GM18907 (cell line): ENCODE measurements at regions not wholly inside any gene's neighbourhood (a gene's known extent, or its start where the extent isn't known, plus 50 kb on each side); places are given as distances from the start of the nearest gene placed in this dataset.

Source experiments
- ATAC-seq: cut with Tn5 transposase; IDR thresholded peaks from one replicate; pipeline ENCODE4 v1.9.1; 2021; ENCODE audit warnings: mild to moderate bottlenecking, moderate library complexity; ENCODE audit not compliant: unreplicated experiment

DNA sequence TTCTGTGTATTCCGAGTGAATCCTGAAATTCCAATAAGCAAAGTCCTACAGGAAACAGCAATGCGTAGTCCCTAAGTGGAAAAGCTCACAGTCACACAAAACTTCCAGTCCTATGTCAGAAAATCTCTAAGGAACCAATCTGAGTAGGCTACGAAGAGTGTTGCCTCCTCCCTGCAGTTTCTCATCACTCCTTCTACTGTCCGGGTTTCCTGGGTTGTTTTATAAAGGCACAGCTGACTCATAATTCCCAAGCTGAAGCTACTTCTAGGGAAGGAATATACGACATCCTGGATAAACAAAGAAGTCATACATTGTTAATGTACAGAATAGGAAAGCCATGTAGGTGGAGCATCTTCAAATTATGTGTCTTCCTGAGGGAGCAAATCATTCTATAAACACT is 65.7 kb upstream of the RGMA start:
- no peak for ATAC-seq

GRCh38 chr15:93152951-93153350 is 63.9 kb upstream of the RGMA start:
- ATAC-seq = no peak

DNA sequence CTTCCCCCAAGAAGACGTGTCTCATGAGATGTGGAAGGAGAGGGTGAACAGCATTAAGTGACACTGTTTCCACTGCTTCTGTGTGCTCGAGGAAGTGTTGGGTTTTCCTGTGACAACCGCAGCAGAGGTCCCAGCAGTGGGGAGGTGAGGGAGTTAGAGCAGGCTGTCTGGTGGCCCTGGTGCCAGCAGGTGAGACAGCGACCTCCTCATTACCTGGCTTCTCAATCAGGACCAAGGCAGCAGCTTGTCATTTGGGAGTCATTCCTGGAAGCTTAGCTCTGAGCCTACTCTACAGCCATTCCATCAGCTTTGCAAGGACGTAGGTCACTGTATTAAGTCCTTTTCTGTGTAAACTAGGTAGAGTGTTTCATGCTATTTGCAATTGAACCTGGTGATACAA is 63.3 kb upstream of the RGMA start:
- no peak for ATAC-seq

GRCh38 chr15:93150910-93151881 is 62.2 kb upstream of the RGMA start:
- no peak for ATAC-seq

GRCh38 chr15:93146601-93147000 is 57.6 kb upstream of the RGMA start:
- no peak for ATAC-seq

DNA sequence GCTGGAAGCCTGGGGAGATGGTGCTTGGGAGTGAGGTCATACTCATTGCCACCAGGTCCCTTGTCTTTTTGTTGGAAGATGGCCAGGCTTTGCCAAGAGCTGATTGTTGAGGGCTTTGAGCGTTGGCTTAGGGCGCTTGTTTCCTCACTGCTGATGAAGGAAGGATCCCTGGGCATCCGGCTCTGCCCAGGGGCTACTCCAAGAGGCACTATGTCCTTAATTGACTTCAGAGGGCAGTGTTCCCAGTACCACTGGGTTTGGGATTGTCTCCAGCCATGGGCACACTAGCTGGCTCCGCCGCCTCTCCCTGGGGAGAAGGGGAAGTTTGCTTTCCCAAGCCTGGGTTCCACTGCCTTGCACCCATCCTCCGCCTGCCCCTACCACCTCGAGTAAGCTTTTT is 57.2 kb upstream of the RGMA start:
- no peak for ATAC-seq

DNA sequence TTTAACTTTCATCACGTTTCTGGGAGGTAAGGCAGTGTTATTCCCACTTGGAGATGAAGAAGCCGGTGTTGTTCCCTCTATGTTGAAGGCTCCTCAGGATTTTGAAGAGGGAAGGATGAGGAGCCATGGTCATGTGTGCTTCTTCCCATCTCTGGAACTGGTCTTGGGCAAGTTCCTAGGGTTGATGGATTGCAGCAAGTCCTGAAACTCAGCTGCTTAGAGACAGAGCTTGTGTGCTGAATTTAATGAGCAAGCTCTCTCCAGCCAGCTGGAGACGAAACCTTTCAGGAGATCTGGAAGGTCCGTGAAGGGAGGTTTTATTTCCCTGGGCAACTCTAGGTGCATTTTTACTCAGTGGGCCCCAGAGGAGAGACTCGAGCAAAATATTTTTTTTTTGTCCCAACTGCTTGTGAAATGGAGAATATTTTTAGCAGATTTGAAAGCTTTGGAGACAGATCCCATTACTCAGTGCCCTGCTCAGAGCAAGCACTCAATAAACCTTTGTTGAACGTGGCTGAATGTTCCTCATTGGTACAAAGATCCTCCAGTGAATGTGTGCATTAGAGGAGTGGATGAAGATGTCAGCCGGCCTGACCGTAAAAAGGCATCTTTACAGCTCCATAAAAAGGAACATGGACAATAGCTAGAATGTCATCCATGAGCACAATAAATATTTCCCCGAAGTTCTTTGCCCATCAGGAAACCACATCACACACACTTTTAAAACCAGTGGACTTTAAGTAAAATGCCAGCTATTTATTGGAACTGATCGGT is 55.6 kb upstream of the RGMA start:
- ATAC-seq = no peak

GRCh38 chr15:93143186-93143585 is 54.2 kb upstream of the RGMA start:
- no peak for ATAC-seq

DNA sequence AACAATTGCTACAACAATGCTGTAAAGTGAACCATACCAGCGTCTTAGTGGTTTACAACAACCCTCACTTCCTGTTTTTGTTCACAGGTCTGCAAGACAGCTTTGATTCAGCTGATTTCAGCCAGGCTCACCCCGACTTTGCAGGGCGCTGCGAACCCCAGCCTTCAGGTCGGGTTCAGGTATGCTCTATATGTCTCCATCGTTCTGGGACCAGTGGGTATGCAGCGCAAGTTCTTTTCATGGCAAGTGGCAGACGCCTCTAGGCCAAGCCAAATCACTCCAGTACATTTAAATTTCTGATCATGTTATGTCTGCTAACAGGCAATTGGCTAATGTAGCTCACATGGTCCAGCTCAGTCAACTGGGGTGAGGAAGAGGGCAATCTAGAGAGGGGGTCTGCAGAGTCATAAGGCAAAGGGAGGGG is 52.4 kb upstream of the RGMA start:
- no peak for ATAC-seq

GRCh38 chr15:93139436-93139835 is 50.4 kb upstream of the RGMA start:
- no peak for ATAC-seq

DNA sequence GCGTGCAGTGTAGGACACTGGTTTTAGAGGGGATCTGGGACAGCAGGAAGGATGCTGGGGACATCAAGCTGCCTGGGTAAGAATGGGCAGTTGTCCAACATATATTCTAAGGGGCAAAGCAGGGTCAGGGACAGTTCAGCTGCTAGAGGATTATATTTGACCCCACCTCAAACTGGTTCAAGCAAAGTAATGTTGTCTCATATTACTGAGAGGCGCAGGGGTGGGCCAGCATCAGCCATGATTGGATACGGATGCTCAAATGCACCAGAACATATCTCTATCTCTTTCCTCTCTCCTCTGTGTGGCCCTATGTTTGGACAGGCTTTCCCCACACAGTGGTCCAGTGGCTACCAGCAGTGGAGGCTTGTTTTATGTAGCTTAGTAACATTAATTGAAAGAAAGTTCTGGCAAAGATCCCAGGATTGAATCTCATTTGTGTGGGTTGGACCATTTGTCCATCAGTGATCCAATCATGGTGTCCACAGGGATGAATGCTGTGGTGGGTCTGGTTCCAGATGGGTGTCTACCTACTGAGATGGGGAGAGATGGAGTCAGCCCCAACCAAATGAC is 49.8 kb upstream of the RGMA start:
- no peak for ATAC-seq
